ENCODE measurements at regions not wholly inside any gene's neighbourhood (a gene's known extent, or its start where the extent isn't known, plus 50 kb on each side); places are given as distances from the start of the nearest gene placed in this dataset.

DNA sequence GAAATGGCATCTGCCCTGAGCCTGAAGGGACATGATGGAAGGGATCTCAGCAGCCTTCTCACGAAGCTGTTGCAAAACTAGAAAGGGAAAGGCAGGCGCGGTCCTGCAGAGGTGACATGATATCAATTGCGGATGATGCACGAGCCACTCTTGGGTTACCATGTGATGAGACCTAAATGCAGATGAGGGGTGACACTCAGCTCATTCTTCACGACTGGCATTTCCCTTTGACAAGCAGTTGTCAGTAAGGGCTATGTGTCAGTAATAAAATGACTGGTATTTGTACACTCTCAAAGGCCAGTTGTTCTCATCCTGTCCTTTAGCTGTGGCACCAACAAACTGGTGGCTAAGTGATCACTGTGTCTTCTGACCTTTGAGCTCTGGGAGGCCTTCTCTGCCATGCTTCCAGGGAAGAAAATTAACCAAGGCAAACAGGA, 273.6 kb downstream of the ETAA1 start:
- Histone ChIP-seq H3K27ac (ENCODE audit: insufficient read depth, low read depth, low read length) (no peak overlapping the region), H3K79me2 (ENCODE audit: control insufficient read depth, insufficient read depth, low read length) (no peaks in the 10 kb centered on the region), H3K4me3 (replicated peaks in 1 of 3; ENCODE audit: insufficient read depth in 1 of 3, low read depth in 1 of 3, low read length in 3 of 3) (no peak overlapping the region), H3K4me2 (ENCODE audit: insufficient read depth, low read length) (no peak overlapping the region), H3K27me3 (ENCODE audit: control insufficient read depth in 2 of 2, insufficient read depth in 2 of 2, low read length in 2 of 2) (no peaks in the 10 kb centered on the region), H3K36me3 (ENCODE audit: control insufficient read depth in 2 of 2, extremely low read depth in 1 of 2, insufficient read depth in 2 of 2, low read length in 2 of 2) (no peaks in the 10 kb centered on the region), H3K4me1 (ENCODE audit: control insufficient read depth, extremely low read depth, insufficient read depth, low read length) (no peaks in the 10 kb centered on the region), H3K9me1 (replicated peaks; ENCODE audit: control insufficient read depth, extremely low read depth, insufficient read depth, low read length) (no peaks in the 10 kb centered on the region), H4K20me1 (replicated peaks; ENCODE audit: control insufficient read depth, extremely low read depth, insufficient read depth, low read length) (no peaks in the 10 kb centered on the region), H3K9me3 (replicated peaks; ENCODE audit: control insufficient read depth, insufficient read depth, low read length) (no peaks in the 10 kb centered on the region), H3K9ac (replicated peaks; ENCODE audit: extremely low read depth, insufficient read depth, low read length) (no peak overlapping the region), H2AFZ (ENCODE audit: low read depth, low read length) (no peak overlapping the region)
- no TSS peak for BruUV-seq (replicated peaks)
- DNase-seq (ENCODE audit: low read depth, low spot score) (no peak), FAIRE-seq (no peak)
- ChIA-PET POLR2A (no interaction called here), CTCF (no interaction called here)
- dilution Hi-C loops (cut with MboI; ENCODE audit: extremely low pct_ligation_motif_present, low sequenced_read_pairs) (no loop called here), intact Hi-C loops (cut with micrococcal nuclease) (no loop called here)
- TF ChIP-seq EZH2 (IDR thresholded peaks at IDR 0.05; ENCODE audit: borderline replicate concordance, low read depth, low read length, severe bottlenecking) (no peak), FOS (IDR thresholded peaks at IDR 0.05; ENCODE audit: borderline replicate concordance, insufficient read depth, low read length) (no peak), POLR2AphosphoS5 (IDR thresholded peaks at IDR 0.05; ENCODE audit: insufficient read depth, low read depth, low read length) (no peak), JUN (IDR thresholded peaks at IDR 0.05; ENCODE audit: borderline replicate concordance, insufficient read depth, insufficient read length, low read depth) (no peak), GATA2 (IDR thresholded peaks at IDR 0.05; ENCODE audit: insufficient read depth, insufficient read length, low read depth, low read length) (no peak), POLR2A (IDR thresholded peaks at IDR 0.05; ENCODE audit: low read depth, low read length) (no peak), MYC (IDR thresholded peaks at IDR 0.05; ENCODE audit: low read depth, low read length) (no peak)
- TF ChIP-seq, protein P1, sequence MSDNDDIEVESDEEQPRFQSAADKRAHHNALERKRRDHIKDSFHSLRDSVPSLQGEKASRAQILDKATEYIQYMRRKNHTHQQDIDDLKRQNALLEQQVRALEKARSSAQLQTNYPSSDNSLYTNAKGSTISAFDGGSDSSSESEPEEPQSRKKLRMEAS (IDR thresholded peaks at IDR 0.05; ENCODE audit: insufficient read depth, insufficient read length) = no peak
- TF ChIP-seq, protein P2, sequence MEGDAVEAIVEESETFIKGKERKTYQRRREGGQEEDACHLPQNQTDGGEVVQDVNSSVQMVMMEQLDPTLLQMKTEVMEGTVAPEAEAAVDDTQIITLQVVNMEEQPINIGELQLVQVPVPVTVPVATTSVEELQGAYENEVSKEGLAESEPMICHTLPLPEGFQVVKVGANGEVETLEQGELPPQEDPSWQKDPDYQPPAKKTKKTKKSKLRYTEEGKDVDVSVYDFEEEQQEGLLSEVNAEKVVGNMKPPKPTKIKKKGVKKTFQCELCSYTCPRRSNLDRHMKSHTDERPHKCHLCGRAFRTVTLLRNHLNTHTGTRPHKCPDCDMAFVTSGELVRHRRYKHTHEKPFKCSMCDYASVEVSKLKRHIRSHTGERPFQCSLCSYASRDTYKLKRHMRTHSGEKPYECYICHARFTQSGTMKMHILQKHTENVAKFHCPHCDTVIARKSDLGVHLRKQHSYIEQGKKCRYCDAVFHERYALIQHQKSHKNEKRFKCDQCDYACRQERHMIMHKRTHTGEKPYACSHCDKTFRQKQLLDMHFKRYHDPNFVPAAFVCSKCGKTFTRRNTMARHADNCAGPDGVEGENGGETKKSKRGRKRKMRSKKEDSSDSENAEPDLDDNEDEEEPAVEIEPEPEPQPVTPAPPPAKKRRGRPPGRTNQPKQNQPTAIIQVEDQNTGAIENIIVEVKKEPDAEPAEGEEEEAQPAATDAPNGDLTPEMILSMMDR (IDR thresholded peaks at IDR 0.05; ENCODE audit: extremely low read depth in 1 of 2, insufficient read depth in 1 of 2, low read depth in 1 of 2, low read length in 2 of 2) = no peak
